Activated naive CD4-positive, alpha-beta T cell treated with anti-CD3 and anti-CD28 coated beads, Interleukin-2, amount 50 U/mL, for 16 hours (primary cell): ENCODE measurements at regions not wholly inside any gene's neighbourhood (a gene's known extent, or its start where the extent isn't known, plus 50 kb on each side); places are given as distances from the start of the nearest gene placed in this dataset.

ENCODE experiments used
- DNase-seq: peaks from one replicate; pipeline ENCODE4 v3.0.0-alpha.2; 2020

DNA sequence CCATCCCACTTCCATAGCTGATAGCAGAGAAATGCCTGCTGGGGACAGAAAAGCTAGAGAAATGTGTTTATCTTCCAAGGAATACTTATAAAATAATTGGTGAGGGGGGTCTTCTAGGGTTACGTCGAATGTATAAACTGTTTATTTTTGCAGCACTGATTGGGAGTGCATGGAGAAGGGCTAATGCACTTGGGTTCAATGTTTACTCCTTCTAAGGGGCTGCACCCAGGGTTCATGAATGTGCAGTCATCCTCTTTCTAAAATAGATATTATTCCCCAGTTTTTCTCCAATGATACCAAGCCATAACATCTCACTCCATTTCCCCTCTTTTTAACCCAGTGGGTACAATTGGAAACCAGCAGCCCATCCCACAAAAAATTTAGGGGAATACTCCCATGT lies 336.9 kb downstream of the ETS1 start:
- no peak for DNase-seq

DNA sequence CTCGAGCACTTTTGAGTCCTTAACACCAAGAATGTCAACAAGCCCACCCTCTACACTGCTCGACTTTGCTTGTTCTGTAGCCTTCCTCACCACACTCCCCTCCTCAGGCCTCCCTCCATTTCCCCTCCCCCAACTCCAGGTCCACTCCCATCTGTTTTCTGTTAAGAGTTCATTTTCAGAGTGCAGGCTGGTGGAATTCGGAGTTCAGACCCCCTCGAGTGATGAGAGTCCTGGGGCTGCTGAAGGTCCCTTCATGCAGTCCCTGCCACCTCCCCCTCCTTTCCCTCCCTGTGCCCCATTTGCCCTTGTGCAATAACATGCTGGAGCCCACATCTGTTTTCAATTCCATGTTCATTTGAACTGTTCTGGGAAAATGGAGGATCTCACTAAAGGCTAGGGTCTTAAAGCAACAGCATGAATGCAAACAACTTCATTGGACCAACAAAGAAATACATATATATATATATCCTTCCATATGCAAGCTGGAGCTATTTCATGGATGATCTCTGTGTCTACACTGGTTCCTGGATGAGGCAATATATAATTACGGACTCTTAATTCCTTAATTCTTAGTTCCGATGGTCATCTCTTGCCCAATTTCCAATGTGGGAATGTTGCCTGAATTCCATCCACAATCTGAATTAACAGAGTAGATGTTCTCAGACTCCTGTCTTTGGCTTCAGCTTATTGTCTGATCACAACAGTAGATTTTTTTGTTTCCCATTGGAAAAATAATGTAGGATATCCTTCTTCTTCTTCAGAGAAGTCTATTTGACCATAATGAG lies 340.4 kb downstream of the ETS1 start:
- DNase-seq, result no peak

DNA sequence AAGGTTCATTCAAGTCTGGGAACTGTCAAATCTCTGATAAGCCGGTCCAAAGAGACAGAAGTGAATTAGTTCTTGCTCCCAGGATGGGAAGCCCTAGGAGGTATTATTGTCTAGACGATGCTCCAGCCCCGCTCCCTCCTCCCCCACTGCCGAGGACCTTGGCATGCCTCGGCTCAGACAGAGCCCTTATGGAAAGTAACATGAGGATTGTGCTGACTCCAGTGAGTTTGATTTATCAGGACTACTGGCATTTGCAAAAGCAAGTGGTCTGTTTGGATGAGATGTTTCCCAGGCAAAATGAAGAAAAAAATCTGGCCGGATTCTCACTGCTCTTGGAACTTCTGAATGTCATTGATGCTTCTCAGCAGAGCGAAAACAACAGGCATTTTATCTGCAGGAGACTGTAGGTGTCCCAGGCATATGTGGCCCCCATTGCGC lies 341.0 kb downstream of the ETS1 start:
- DNase-seq, result no peak

DNA sequence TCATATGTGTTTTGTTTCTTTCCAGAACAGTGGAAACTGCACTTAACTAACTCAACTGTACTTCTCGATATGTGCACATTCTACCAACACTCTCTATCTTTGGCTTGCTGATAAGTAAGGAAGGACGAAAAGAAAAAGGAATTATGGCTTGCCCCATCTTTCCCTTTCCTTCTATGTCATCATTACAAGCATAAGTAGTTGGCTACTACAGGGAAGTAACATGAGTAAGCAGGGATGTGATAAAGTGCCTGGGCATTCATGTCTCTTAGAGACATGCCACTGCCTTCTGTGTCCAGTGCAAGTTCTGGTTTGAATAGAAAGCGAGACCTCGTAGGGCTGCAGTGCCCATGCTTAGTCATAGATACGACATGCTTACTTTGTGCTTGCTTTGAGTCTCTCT lies 342.5 kb downstream of the ETS1 start:
- no peak for DNase-seq

DNA sequence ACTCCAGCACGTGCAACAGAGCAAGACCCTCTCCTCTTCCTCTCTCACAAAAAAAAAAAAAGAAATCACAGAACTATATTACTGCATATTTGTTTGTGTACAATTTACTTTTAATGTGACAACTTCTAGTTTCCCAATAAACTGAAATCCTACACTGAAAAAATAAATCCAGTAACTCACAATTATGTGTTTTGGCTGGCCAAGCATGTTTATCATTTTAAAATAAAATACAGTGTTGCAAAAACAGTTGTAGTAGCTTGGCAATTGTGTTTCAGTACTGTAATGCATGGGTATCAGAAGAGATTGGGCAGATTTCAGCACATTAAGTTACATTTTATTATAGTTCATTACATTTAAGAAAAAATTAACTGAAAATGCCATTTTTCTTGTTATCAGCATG lies 344.9 kb downstream of the ETS1 start:
- DNase-seq, result no peak

DNA sequence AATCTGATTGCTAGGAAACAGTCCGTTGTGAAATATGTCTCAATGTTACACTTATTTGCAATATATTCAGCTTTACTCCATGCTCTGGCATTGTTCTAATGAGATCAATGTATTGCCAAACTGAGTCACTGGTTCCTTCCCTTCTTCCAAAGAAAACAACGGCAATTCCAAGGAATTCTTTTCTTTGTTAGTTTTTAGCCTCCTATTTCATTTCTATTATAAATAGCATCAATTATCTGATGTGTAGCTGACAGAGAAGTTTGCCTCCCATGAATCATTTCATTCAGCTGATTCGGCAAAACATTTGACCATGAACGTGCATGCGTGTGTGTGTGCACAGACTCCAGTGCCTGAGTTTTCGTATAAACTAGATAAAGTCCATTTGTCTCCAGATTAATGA lies 346.8 kb downstream of the ETS1 start:
- no peak for DNase-seq

DNA sequence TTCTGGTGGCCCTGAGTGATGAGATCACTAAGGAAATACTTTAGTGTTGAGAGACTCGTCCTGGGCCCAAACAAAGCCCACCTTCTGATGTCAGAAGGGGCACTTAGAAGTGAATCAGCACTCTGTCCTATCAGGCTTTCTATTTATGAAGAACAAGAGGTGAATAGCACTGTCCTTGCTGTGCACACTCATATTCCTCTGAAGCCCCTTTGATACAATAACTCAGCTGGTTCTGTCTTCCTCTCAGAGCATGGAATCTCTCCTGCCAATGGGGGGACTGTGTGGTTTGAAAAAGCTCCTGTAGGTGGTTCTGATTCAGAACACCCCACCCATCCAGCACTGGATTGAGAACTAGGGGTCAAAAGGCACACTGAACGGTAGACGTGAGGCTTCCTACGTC lies 348.1 kb downstream of the ETS1 start:
- DNase-seq, result no peak

DNA sequence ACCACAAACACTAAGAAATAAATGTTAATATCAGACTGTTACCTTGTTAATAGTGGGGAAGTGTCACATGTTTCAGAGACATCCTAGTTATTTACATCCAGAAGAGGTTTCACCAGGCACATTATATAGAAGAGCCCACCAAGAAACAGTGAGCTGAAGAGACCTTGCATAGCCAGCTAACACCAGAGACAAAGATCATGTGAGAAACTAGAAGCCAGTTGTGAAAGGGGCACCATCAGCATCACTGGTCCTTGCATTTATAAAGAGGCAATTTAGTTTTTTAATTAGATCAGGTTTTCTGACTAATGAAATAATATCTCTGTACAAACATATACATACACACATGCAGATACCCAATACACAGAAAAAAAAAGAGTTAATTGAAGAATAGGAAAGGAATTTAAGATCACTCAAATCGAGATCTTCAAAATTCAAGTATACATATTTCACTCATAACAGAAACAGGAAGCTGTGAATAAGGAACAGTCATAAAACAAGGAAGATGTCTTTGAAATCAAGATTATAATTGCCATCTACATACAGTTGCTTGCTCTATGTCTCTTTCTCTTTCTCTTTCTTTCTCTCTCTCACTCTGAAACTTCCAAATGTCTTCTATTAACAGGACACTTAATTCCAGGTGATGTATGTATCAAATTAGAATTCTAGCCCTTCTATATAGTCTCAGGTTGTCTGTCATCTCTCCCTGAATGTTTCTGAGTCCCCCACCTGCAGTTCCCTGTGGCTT lies 348.7 kb downstream of the ETS1 start:
- no peak for DNase-seq

DNA sequence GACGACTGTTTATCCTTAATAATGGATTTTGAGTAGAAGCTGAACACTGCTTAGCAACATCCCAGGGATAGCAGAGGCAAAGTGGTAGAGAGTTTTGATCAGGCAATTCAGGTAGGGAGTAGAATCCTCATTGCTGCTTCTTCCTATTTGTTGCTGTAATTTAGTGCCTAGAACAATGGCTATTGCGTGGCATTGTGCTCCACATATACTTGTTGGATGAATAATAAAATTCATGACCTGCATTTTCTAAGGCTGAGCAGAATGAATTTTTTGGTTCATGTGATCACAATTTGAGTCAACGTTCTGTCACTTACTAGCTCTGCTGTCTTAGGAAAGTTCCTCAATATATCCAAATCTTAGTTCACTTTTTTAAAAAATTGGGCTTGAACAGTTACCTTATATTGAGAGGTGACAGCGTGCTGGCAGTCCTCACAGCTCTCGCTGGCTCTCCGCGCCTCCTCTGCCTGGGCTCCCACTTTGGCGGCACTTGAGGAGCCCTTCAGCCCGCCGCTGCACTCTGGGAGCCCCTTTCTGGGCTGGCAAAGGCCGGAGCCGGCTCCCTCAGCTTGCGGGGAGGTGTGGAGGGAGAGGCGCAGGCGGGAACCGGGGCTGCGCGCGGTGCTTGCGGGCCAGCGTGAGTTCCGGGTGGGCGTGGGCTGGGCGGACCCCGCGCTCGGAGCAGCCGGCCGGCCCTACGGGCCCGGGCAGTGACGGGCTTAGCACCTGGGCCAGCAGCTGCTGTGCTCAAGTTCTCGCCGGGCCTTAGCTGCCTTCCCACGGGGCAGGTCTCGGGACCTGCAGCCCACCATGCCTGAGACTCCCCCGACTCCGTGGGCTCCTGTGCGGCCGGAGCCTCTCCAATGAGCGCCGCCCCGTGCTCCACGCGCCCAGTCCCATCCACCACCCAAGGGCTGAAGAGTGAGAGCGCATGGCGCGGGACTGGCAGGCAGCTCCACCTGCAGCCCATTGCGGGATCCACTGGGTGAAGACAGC lies 350.6 kb downstream of the ETS1 start:
- no peak for DNase-seq

DNA sequence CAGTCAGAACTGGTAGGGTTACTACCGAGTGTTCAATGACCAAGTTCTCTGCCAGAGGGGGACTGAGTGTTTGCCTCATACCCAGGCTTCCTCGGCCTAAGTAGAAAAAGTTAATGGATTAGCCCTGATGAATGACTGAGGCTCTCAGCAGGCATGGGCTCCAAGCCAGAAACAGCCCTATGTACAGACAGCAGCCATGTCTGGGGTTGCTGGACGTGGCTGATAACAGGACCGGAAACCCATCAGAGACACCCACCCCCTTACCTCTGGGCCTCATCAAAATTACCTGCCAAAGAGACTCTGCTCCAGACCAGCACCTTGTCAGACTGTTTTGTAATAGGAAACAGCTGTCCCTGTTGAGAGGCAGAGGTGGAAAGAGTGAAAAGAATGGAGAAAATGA lies 351.4 kb downstream of the ETS1 start:
- DNase-seq, result no peak

DNA sequence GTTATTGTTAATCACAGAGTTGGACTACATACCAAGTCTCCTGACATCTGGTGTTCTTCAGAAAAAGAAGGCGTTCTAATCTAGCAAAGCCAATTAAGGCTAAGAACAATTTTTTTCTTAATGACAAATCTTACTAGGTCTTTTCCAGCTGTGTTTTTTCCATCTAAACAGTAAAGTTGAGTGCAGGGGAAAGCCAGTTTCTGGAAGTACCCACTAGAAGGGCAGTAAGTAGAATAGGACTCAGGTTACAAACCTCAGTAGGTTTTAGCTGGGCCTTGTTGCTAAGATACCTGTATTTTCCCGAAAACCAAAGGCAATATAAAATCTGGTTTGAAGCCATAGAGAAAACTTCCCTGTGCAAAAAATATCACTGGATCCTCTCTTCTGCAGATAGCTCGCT lies 351.9 kb downstream of the ETS1 start:
- no peak for DNase-seq

DNA sequence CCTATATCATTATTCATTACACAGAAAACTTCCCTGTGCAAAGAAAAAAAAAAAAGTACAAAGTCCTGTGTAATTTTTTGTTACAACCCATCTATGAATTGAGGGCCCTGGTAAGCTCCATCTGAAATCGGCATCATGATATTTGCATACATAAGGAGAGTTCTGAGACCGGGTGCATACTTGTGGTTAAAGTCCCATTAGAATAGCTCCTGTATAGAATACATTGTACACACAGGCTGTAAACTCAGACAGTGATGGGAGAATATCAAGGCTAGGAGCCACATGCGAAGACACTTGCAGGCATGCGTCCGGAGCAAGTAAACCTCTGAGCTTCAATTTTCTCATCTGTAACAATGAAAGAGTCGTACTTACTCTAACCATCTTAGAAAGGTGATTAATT lies 353.2 kb downstream of the ETS1 start:
- no peak for DNase-seq

DNA sequence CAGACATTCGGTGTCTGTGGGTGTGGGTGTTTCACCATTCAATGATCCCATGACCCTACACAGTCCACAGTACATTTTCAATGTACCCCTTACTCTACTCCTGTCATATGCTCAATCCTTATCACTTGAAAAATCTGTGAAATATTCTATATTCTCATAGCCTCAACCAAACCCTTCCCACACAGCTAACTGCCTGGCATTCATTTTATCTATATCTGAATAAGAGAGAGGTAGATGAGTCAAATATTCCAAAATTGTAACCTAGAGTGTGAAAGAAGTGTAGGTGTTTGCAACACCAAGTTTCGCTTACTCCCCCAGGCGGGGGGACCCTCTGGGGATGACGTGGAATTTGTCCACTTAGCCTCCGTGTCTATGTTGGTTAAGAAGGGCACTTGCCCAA lies 354.8 kb downstream of the ETS1 start:
- DNase-seq, result peak; percentile 64

DNA sequence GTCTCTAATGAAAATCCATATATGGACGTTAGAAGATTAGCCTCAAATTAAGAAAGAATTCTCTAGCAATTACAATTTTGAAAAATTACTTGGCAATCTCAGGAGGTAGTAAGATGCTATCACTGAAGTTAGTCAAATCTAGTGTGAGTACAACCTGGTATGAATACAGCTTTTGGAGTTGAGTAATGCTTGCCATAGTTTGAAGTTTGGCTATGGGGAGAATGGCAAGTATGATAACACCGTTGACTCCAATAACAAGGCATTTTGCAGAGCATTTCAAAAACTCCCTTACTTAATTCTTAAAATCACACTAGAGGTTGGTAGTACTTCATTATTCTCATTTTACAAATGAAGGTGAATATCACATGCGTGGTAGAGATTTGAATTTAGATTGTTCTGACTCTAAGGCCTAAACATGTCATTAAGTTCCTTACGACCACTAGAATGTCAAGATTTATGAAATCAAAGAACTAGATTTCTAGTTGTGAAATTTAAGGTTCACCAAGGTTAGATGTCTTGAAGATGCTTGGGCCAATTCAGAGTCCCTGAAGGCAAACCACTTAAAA lies 355.4 kb downstream of the ETS1 start:
- no peak for DNase-seq

DNA sequence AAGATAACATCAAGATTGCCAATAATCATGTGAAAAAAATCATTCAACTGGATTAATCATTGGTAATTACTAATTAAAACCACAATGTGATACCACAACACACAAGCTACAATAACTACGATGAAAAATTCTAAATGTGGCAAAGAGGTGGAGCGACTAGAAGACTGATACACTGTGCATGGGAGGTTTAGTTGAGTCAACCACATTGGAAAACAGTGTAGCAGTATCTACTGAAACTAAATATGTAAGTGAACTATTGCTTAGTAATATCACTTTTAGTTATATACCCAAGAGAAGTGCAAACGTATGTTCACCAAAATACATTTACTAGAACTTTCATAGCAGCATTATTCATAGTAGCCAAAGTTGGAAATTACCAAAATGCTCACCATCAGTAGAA lies 359.9 kb downstream of the ETS1 start:
- no peak for DNase-seq

DNA sequence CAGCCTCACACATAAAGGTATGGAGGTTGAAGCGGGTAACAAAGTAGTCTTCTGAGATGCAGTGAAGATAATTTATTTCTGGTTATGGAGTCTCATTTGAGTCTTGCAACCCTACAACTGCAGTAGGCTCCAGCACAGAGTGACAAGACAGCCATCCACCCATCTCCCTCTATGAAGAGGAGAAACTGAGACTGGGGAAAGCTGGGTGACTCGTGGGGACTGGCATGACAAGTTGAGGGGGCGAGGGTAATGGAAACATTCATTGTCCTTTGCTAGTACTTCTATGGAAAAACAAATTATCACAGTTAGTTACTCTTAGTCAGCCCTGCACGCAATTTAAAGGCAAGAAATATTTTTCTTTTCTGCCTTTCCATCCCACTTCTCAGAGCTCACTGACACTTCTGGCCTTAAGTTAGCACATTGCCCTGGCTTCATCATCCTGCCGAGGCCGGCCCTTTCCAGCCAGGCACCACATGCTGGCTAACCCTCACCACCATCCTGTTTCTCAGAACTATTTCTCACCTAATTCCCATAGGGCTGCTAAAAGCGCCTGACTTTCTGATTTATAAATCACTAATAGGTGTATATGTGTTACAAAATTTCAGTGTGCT lies 361.1 kb downstream of the ETS1 start:
- peak; percentile 42 for DNase-seq

DNA sequence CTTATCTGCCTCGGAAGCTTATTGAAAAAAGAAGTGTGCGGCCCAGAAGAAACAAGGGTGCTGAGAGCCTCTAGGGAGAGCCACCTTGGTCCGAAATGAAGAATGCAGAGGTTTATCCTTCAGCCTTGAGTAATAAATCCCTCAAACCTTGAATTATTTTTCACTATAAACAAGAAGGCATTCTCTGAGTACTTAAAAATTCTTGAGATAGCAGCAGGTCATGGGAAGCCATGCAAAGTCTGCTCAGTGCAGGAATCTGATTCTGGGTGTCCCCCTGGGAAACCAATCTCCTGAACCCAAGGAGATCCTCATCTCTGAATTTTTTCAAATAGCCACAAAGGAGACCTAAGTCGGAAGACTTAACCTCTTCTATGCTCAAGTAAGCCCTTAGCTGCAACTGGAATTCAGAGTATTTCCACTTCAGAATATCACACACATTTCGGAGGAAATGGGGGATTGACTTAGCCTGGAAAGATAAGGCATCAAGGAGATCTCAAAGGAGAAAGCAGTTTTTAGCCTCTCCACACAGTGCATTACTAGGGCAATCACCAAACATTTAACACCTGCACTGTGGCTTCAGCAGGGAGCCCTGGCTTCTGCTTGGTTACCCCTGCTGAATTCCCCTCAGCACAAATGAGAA lies 365.0 kb downstream of the ETS1 start:
- no peak for DNase-seq

DNA sequence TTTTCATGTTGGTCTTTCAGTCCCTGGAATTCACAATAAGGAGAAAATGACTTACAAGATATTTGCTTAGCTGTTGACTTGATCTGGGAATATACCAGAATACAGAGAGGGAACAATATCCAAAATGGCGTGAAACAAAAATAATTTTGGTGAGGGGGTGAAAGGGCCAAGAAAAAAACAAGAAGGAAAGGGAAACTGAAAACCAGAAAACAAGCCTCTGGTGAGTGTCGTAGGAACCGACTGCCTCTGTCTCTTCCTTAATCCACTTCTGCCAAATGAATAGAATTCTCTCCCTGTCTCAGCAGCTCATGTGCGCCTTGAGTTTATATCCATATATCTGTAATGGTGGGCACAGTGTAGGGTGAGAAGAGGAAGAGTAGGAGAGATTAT lies 367.6 kb downstream of the ETS1 start:
- DNase-seq, result no peak

DNA sequence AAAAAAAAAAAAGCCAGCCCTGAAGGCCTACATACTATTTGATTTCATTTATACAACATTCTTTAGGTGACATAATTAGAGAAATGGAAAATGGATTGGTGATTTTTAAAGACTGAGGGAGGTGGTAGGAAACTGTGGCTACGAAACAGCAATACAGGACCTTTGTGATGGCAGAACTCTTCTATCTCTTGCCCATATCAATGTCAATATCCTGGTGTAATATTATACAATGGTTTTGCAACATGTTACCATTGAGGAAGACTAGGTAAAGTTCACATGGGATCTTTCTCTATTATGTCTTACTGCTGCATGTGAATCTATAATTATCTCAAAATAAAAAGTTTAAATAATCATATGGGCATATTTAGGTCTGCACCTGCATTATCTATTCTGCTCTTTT lies 371.2 kb downstream of the ETS1 start:
- DNase-seq, result no peak

DNA sequence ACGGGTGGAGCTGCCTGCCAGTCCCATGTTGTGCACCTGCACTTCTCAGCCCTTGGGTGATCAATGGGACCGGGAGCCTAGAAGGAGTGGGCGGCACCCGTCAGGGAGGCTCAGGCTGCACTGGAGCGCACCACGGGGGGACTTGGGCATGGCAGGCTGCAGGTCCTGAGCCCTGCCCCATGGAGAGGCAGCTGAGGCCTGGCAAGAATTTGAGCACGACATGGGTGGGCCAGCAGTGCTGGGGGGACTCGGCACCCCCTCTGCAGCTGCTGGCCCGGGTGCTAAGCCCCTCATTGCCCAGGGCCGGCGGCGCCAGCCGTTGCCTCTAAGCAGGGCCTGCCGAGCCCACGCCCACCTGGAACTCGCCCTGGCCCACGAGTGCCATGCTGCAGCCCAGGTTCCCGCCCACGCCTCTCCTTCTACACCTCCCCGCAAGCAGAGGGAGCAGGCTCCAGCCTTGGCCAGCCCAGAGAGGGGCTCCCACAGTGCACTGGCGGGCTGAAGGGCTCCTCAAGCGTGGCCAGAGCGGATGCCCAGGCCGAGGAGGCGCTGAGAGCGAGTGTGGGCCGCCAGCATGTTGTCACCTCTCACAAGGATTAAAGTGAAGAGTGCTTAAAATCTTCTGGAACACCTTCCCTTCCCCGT lies 372.0 kb downstream of the ETS1 start:
- DNase-seq, result no peak

DNA sequence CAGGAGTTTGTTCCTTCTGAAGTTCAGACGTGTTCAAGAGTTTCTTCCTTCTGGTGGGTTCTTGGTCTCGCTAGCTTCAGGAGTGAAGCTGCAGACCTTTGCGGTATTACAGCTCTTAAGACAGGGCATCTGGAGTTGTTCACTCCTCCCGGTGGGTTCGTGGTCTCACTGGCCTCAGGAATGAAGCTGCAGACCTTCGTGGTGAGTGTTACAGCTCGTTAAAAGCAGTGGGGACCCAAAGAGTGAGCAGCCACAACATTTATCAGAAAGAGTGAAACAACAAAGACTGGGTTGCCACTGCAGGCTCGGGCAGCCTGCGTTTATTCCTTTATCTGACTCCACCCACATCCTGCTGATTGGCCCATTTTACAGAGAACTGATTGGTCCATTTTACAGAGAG lies 373.1 kb downstream of the ETS1 start:
- DNase-seq, result no peak

DNA sequence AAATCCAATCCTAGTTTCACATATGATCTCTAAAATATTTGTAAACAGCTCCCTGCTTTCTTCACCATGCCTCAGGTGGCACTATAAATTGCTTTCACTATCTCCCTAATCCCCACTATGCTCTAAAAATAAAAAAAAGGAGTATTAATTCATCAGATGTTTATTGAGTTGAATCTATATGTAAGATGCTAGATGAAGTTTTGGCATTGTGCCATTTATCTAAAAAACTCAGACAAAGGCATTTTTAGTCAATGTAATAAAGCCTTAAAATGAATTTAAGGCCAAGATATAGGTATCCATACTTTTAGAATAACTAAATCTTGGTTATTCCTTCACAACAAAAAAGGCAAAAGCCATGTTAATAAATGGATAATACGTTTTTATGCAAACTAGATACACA lies 373.9 kb downstream of the ETS1 start:
- DNase-seq, result no peak
